ENCODE measurements at regions not wholly inside any gene's neighbourhood (a gene's known extent, or its start where the extent isn't known, plus 50 kb on each side); places are given as distances from the start of the nearest gene placed in this dataset.

- Mint-ChIP-seq H3K9me3 (ENCODE audit: unreplicated experiment) (peaks cover 11% of the 10 kb centered on the region), H3K27ac (ENCODE audit: unreplicated experiment) (no peak overlapping the region), H3K27me3 (ENCODE audit: low read depth, unreplicated experiment) (no peaks in the 10 kb centered on the region), H3K4me1 (ENCODE audit: low read depth, unreplicated experiment) (no peaks in the 10 kb centered on the region), H3K4me3 (ENCODE audit: unreplicated experiment) (no peak overlapping the region), H3K36me3 (ENCODE audit: low read depth, unreplicated experiment) (no peaks in the 10 kb centered on the region)
- Histone ChIP-seq H3K9ac (ENCODE audit: low read length) (no peak overlapping the region), H3K79me2 (ENCODE audit: insufficient read depth, low read length) (no peaks in the 10 kb centered on the region), H3K36me3 (ENCODE audit: insufficient read depth, low read length) (no peaks in the 10 kb centered on the region), H3K4me2 (ENCODE audit: low read length) (no peak overlapping the region), H3K4me1 (ENCODE audit: insufficient read depth, low read length) (no peaks in the 10 kb centered on the region), H2AFZ (ENCODE audit: low read depth, low read length) (no peak overlapping the region), H3K27ac (ENCODE audit: low read depth, low read length) (no peak overlapping the region), H4K20me1 (ENCODE audit: insufficient read depth, low read length) (no peaks in the 10 kb centered on the region), H3K4me3 (ENCODE audit: insufficient read depth, low read depth, low read length) (no peak overlapping the region), H3K9me3 (ENCODE audit: insufficient read depth, low read depth, low read length) (peaks cover 12% of the 10 kb centered on the region), H3K27me3 (ENCODE audit: insufficient read depth, low read length) (no peaks in the 10 kb centered on the region)
- FAIRE-seq (no peak), DNase-seq (ENCODE audit: low read depth) (no peak)
- TF ChIP-seq CTCF (IDR thresholded peaks at IDR 0.05; ENCODE audit: insufficient read depth, low read depth, low read length) (no peak), EZH2 (IDR thresholded peaks at IDR 0.05; ENCODE audit: insufficient read depth, low read length) (no peak)
Observed at GRCh38 chr11:22991196-22991595, 130.9 kb upstream of the CCDC179 start.

DNA sequence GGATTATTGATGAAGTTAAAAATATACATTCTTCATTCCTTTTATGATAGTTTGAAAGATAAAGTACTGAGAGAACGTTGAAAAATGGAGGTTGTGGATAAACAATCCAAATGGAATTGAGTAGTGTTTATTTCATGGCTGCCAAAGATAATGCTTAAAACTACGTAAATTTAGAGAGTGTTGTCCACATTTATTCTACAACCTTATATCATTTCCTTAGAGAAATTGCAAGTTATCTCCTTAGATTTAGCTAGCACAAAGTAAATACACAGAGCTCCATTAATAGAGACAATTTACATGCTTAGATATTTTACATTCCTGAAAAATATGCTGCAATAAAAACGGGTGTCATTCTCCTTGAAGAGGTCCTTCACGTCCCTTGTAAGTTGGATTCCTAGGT, 146.5 kb upstream of the CCDC179 start:
- Histone ChIP-seq H3K9ac (ENCODE audit: low read length) (no peak overlapping the region), H3K4me2 (ENCODE audit: low read length) (no peak overlapping the region), H3K27ac (ENCODE audit: low read depth, low read length) (no peak overlapping the region), H3K36me3 (ENCODE audit: insufficient read depth, low read length) (no peaks in the 10 kb centered on the region), H3K9me3 (ENCODE audit: insufficient read depth, low read depth, low read length) (no peaks in the 10 kb centered on the region), H3K27me3 (ENCODE audit: insufficient read depth, low read length) (no peaks in the 10 kb centered on the region), H4K20me1 (ENCODE audit: insufficient read depth, low read length) (no peaks in the 10 kb centered on the region), H3K4me1 (ENCODE audit: insufficient read depth, low read length) (no peaks in the 10 kb centered on the region), H3K4me3 (ENCODE audit: insufficient read depth, low read depth, low read length) (no peak overlapping the region), H3K79me2 (ENCODE audit: insufficient read depth, low read length) (no peaks in the 10 kb centered on the region), H2AFZ (ENCODE audit: low read depth, low read length) (no peak overlapping the region)
- Mint-ChIP-seq H3K27ac (ENCODE audit: unreplicated experiment) (no peak overlapping the region), H3K4me3 (ENCODE audit: unreplicated experiment) (no peak overlapping the region), H3K9me3 (ENCODE audit: unreplicated experiment) (no peaks in the 10 kb centered on the region), H3K36me3 (ENCODE audit: low read depth, unreplicated experiment) (no peaks in the 10 kb centered on the region), H3K4me1 (ENCODE audit: low read depth, unreplicated experiment) (no peaks in the 10 kb centered on the region), H3K27me3 (ENCODE audit: low read depth, unreplicated experiment) (no peaks in the 10 kb centered on the region)
- no peak for DNase-seq (ENCODE audit: low read depth)
- TF ChIP-seq CTCF (IDR thresholded peaks at IDR 0.05; ENCODE audit: insufficient read depth, low read depth, low read length) (no peak), EZH2 (IDR thresholded peaks at IDR 0.05; ENCODE audit: insufficient read depth, low read length) (no peak)
- FAIRE-seq = no peak

DNA sequence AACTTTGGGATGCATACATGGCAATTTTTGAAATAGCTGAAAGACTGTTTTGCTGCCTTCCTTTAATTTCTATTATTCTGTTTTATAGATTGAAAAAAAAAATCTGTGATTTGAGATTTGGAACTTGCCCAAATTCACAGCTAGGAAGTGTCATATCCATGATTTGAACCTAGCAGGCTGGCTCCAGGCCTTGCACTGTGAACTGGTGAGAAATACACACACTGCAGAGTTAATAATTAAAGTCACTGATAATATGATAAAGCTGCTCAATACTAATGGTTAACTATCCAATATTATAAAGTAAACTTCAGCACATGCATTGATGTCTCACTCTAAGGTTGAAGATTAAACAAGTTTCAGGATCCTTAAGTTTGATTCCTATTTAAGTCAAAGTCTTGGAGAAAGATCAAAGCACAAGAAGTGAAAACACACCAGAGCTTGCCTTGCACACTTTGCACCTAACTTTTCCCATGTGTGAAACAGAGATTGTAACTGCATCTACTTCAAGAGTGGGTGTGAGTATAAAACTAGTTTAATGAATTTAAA, 150.6 kb upstream of the CCDC179 start:
- Histone ChIP-seq H3K9me3 (ENCODE audit: insufficient read depth, low read depth, low read length) (no peaks in the 10 kb centered on the region), H3K79me2 (ENCODE audit: insufficient read depth, low read length) (no peaks in the 10 kb centered on the region), H4K20me1 (ENCODE audit: insufficient read depth, low read length) (no peaks in the 10 kb centered on the region), H3K4me1 (ENCODE audit: insufficient read depth, low read length) (no peaks in the 10 kb centered on the region), H3K4me3 (ENCODE audit: insufficient read depth, low read depth, low read length) (no peak overlapping the region), H2AFZ (ENCODE audit: low read depth, low read length) (no peak overlapping the region), H3K4me2 (ENCODE audit: low read length) (no peak overlapping the region), H3K27ac (ENCODE audit: low read depth, low read length) (no peak overlapping the region), H3K36me3 (ENCODE audit: insufficient read depth, low read length) (no peaks in the 10 kb centered on the region), H3K9ac (ENCODE audit: low read length) (no peak overlapping the region), H3K27me3 (ENCODE audit: insufficient read depth, low read length) (no peaks in the 10 kb centered on the region)
- Mint-ChIP-seq H3K4me1 (ENCODE audit: low read depth, unreplicated experiment) (no peaks in the 10 kb centered on the region), H3K9me3 (ENCODE audit: unreplicated experiment) (no peaks in the 10 kb centered on the region), H3K4me3 (ENCODE audit: unreplicated experiment) (no peak overlapping the region), H3K27ac (ENCODE audit: unreplicated experiment) (no peak overlapping the region), H3K36me3 (ENCODE audit: low read depth, unreplicated experiment) (no peaks in the 10 kb centered on the region), H3K27me3 (ENCODE audit: low read depth, unreplicated experiment) (no peaks in the 10 kb centered on the region)
- FAIRE-seq = no peak
- DNase-seq (ENCODE audit: low read depth) = no peak
- TF ChIP-seq EZH2 (IDR thresholded peaks at IDR 0.05; ENCODE audit: insufficient read depth, low read length) = no peak
- no peak for TF ChIP-seq CTCF (IDR thresholded peaks at IDR 0.05; ENCODE audit: insufficient read depth, low read depth, low read length)
